DOHH2 (cell line): ENCODE measurements at regions not wholly inside any gene's neighbourhood (a gene's known extent, or its start where the extent isn't known, plus 50 kb on each side); places are given as distances from the start of the nearest gene placed in this dataset.

ENCODE experiments used
- EZH2phosphoT487 ChIP-seq: fragments of 200-600 bp; sonication (generic); IDR thresholded peaks from 2 replicates; pipeline ENCODE4 v1.6.1; 2017; ENCODE audit warnings: borderline replicate concordance, mild to moderate bottlenecking, antibody characterized with exemption, low read length, moderate library complexity, mixed read lengths
- TF ChIP-seq, protein P1 (sequence below): fragments of 200-600 bp; sonication (generic); IDR thresholded peaks from one replicate; pipeline ENCODE4 v1.5.1; 2014; ENCODE audit warnings: antibody characterized with exemption, mild to moderate bottlenecking, low read depth, low read length; ENCODE audit not compliant: poor library complexity, severe bottlenecking

- TF ChIP-seq, protein P1, sequence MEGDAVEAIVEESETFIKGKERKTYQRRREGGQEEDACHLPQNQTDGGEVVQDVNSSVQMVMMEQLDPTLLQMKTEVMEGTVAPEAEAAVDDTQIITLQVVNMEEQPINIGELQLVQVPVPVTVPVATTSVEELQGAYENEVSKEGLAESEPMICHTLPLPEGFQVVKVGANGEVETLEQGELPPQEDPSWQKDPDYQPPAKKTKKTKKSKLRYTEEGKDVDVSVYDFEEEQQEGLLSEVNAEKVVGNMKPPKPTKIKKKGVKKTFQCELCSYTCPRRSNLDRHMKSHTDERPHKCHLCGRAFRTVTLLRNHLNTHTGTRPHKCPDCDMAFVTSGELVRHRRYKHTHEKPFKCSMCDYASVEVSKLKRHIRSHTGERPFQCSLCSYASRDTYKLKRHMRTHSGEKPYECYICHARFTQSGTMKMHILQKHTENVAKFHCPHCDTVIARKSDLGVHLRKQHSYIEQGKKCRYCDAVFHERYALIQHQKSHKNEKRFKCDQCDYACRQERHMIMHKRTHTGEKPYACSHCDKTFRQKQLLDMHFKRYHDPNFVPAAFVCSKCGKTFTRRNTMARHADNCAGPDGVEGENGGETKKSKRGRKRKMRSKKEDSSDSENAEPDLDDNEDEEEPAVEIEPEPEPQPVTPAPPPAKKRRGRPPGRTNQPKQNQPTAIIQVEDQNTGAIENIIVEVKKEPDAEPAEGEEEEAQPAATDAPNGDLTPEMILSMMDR: no peak
- TF ChIP-seq EZH2phosphoT487: no peak
These were observed 129.1 kb upstream of the ANKRD28 start for GRCh38 chr3:15926871-15927270.
